ENCODE measurements at regions not wholly inside any gene's neighbourhood (a gene's known extent, or its start where the extent isn't known, plus 50 kb on each side); places are given as distances from the start of the nearest gene placed in this dataset.
"Not testable (repeated sequence)": the region's sequence is repeated elsewhere in the genome, so short reads cannot be mapped to it uniquely, and the experiment has no call there.

DNA sequence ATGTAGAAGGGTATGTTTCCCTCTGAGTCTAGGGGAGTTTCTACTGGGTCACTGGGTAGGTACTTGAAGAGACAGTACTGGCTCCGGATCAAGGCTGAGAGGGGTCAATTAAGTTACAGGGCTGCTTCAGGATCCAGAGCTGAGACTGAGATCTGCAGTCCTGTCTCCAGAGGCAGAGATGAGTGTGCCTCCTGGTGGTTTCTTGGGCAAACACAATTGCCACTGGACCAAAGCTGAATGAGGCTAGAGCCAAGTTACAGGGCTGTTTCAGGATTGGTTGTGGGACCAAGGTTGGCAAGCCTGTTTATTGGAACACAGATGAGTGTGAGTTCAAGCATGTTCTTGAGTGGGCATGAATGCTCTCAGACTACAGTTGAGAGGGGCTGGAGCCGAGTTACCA is 157.9 kb downstream of the ADCYAP1 start:
- Mint-ChIP-seq H3K27ac (no peak overlapping the region), H3K4me3 (no peak overlapping the region), H3K36me3 (peaks cover 3% of the 10 kb centered on the region), H3K27me3 (ENCODE audit: low read depth) (no peaks in the 10 kb centered on the region), H3K4me1 (no peaks in the 10 kb centered on the region), H3K9me3 (peaks cover 15% of the 10 kb centered on the region)
- TF ChIP-seq, protein P1, sequence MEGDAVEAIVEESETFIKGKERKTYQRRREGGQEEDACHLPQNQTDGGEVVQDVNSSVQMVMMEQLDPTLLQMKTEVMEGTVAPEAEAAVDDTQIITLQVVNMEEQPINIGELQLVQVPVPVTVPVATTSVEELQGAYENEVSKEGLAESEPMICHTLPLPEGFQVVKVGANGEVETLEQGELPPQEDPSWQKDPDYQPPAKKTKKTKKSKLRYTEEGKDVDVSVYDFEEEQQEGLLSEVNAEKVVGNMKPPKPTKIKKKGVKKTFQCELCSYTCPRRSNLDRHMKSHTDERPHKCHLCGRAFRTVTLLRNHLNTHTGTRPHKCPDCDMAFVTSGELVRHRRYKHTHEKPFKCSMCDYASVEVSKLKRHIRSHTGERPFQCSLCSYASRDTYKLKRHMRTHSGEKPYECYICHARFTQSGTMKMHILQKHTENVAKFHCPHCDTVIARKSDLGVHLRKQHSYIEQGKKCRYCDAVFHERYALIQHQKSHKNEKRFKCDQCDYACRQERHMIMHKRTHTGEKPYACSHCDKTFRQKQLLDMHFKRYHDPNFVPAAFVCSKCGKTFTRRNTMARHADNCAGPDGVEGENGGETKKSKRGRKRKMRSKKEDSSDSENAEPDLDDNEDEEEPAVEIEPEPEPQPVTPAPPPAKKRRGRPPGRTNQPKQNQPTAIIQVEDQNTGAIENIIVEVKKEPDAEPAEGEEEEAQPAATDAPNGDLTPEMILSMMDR (IDR thresholded peaks at IDR 0.05; ENCODE audit: unreplicated experiment): no peak
- no peak for DNase-seq (ENCODE audit: low spot score in 2 of 2, unreplicated experiment in 2 of 2)

DNA sequence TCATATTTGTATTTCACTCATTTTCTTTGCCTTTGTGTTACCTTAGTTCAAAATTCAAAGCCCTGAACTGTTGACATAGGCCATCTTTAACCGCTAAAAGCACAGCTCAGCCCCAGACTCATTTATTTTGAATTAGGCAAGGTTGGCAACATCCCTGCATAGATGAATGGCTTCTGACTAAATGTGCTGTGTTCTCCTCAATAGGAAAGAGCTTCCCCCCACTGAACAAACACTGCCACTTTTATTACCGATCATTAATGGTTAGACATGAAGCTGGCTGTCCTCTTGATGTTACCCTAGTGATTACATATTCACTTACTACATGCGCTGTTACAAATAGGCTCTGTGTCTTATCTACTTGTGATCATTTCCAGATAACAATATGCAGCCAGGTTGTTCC is 170.7 kb downstream of the ADCYAP1 start:
- Mint-ChIP-seq H3K9me3 (no peaks in the 10 kb centered on the region), H3K27me3 (ENCODE audit: low read depth) (no peaks in the 10 kb centered on the region), H3K36me3 (no peaks in the 10 kb centered on the region), H3K27ac (no peak overlapping the region), H3K4me3 (no peak overlapping the region), H3K4me1 (peaks cover 4% of the 10 kb centered on the region)
- no peak for DNase-seq (ENCODE audit: low spot score in 2 of 2, unreplicated experiment in 2 of 2)
- TF ChIP-seq, protein P1 (IDR thresholded peaks at IDR 0.05; ENCODE audit: unreplicated experiment): no peak

DNA sequence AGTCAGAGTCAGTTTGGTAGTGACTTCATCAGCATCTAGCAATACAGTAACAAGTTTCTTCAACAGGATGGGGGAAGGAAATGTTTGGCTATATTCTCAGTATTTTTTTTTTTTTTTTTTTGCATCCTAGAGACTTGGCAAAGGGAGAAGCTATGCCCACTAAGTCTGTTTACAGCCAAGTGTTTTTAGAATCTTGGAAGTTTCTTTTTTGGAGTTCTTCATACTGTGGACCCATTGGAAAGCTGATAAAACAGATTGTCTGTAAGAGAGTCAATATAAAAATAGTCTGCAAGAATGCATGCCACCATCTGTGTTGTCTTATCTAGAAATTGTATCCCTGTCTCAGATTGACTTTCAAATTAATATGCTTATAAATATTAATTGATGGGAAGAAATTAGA is 171.2 kb downstream of the ADCYAP1 start:
- TF ChIP-seq, protein P1 (IDR thresholded peaks at IDR 0.05; ENCODE audit: unreplicated experiment): no peak
- peaks cover 4% of the 10 kb centered on the region for H3K4me1 Mint-ChIP-seq
- no peaks in the 10 kb centered on the region for H3K27me3 Mint-ChIP-seq (ENCODE audit: low read depth)
- no peak overlapping the region for H3K27ac Mint-ChIP-seq
- DNase-seq (ENCODE audit: low spot score in 2 of 2, unreplicated experiment in 2 of 2): no peak
- H3K9me3 Mint-ChIP-seq: no peaks in the 10 kb centered on the region
- H3K36me3 Mint-ChIP-seq: no peaks in the 10 kb centered on the region
- H3K4me3 Mint-ChIP-seq: no peak overlapping the region

DNA sequence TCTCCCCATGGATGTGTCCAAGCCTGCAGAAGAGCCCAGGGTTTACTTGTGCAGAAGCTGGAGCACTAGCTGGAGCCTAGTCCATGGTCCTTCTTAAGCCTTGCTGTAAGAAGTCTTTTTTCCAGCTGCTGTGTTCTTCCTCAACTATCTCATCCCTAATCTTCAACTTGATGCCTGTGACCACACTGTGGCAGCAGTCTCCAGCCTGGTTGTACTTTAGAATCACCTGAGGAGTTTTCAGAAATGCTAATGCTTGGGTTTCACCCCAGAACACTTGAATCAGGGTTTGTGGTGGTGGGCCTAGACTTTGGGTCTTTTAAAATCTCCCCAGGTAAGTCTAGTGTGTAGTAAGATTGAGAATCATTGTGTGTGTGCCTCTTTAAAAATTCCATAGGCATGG is 173.6 kb downstream of the ADCYAP1 start:
- Mint-ChIP-seq H3K27me3 (ENCODE audit: low read depth) (no peaks in the 10 kb centered on the region), H3K9me3 (no peaks in the 10 kb centered on the region), H3K36me3 (no peaks in the 10 kb centered on the region), H3K4me1 (peaks cover 4% of the 10 kb centered on the region), H3K27ac (no peak overlapping the region), H3K4me3 (no peak overlapping the region)
- no peak for DNase-seq (ENCODE audit: low spot score in 2 of 2, unreplicated experiment in 2 of 2)
- TF ChIP-seq, protein P1 (IDR thresholded peaks at IDR 0.05; ENCODE audit: unreplicated experiment): no peak

DNA sequence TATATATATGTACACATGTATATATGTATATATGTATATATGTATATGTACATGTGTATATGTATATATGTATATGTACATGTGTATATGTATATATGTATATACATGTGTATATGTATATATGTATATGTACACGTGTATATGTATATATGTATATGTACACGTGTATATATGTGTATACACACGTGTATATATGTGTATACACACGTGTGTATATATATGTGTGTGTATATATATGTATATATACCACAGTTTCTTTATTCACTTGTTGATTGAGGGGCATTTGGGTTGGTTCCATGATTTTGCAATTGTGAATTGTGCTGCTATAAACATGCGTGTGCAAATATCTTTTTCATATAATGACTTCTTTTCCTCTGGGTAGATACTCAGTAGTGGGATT is 179.0 kb downstream of the ADCYAP1 start:
- Mint-ChIP-seq H3K36me3 (peaks cover 10% of the 10 kb centered on the region), H3K9me3 (peaks cover 47% of the 10 kb centered on the region)
- H3K4me3 Mint-ChIP-seq; DNase-seq (ENCODE audit: low spot score in 2 of 2, unreplicated experiment in 2 of 2); H3K4me1 Mint-ChIP-seq; H3K27ac Mint-ChIP-seq; H3K27me3 Mint-ChIP-seq (ENCODE audit: low read depth): not testable (repeated sequence)

DNA sequence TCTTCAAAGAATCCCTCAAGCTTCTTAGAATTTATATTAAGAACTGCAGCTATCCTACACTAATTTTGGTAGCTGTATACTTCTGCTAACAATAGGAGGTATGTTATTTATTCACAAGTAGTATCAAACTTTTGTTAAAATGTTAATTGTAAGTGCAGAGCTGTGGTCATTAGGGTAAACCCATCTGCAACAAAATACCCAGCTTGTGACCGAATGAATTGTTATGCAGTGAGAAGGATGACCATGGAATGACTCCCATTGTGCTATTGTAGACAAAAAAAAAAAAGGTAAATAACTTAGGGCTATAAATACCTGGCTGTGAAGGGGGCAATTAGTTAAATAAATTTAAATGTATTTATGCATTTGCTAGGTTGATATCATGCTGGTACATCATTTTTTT is 186.1 kb downstream of the ADCYAP1 start:
- Mint-ChIP-seq H3K4me1 (no peaks in the 10 kb centered on the region), H3K27ac (no peak overlapping the region), H3K36me3 (peaks cover 10% of the 10 kb centered on the region), H3K4me3 (no peak overlapping the region), H3K9me3 (peaks cover 32% of the 10 kb centered on the region), H3K27me3 (ENCODE audit: low read depth) (no peaks in the 10 kb centered on the region)
- TF ChIP-seq, protein P1 (IDR thresholded peaks at IDR 0.05; ENCODE audit: unreplicated experiment): no peak
- DNase-seq (ENCODE audit: low spot score in 2 of 2, unreplicated experiment in 2 of 2): no peak

All from mesothelial cell of epicardium (in vitro differentiated cells).